HG03565 (cell line): ENCODE measurements at regions not wholly inside any gene's neighbourhood (a gene's known extent, or its start where the extent isn't known, plus 50 kb on each side); places are given as distances from the start of the nearest gene placed in this dataset.

Experiments
- ATAC-seq: cut with Tn5 transposase; IDR thresholded peaks from one replicate; pipeline ENCODE4 v1.9.1; 2021; ENCODE audit warnings: mild to moderate bottlenecking, moderate library complexity; ENCODE audit not compliant: unreplicated experiment

DNA sequence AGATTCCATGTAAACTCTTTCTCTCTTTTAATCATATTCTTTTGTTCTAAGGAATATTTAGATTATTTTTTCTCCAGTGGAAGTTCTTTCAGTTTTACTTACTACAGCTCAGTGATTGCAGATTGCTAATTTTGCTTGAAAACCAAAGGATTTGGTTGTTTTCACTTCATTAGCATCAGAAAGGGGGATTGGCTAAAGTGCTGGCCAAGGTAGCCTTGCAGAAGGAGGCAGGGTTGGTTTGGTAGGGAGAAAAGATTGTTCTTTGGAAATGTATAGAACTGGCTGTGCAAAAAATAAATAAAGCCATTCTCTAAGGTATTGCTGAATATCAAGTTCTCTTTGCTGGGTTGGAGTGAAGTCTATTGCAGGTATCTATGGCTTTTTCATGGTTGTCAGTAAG, 92.6 kb downstream of the FAT3 start:
- no peak for ATAC-seq

DNA sequence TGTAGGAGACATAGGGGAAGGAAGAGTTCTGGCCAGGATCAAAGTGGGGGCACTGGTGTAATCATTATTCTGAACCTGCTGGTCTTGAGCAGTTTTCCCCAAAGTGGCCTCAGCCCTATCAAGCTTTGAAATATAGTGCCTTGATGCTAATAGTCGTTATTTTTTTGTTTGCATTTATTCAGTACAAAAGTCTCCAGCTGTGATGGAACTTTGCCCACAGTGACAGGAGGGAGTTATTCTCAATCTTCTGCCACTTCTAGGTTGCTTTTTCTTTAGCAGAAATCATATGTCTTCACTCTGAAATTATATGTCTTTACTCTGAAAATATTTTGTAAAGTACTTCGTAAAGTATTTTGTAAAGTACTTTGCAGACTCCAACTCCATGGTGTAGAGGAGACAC, 93.1 kb downstream of the FAT3 start:
- ATAC-seq = no peak

DNA sequence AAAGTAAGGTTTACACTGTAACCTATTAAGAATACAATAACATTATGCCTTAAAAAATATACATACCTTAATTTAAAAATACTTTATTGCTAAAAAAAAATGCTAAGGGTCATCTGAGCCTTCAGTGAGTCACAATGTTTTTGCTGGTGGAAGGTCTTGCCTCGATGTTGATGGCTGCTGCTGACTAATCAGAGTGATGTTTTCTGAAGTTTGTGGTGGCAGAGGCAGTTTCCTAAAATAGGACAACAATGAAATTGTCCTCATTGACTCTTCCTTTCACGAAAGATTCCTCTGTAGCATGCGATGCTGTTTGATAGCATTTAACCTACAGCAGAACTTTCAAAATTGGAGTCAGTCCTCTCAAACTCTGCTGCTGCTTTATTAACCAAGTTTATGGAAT, 97.6 kb downstream of the FAT3 start:
- no peak for ATAC-seq

DNA sequence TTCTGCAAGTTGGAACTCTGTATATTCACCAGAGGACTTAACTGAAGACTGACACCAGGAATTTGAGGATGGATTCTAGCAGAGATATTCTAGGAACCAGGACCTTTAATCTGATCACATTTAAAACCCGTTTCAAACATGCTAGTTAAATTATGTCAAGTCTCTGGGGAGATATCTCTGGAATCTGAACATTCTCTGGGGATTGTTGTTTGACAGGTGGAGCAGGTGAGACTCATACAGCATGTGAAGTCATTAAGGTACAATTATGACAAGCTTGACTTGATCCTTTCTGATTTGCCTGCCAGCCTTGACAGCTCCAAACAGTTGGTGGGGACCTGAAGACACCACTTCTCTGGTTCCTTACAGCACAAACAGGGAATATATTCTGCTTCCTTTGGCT, 100.3 kb downstream of the FAT3 start:
- no peak for ATAC-seq

- ATAC-seq = no peak
These were observed 100.8 kb downstream of the FAT3 start for GRCh38 chr11:92325416-92325815.

DNA sequence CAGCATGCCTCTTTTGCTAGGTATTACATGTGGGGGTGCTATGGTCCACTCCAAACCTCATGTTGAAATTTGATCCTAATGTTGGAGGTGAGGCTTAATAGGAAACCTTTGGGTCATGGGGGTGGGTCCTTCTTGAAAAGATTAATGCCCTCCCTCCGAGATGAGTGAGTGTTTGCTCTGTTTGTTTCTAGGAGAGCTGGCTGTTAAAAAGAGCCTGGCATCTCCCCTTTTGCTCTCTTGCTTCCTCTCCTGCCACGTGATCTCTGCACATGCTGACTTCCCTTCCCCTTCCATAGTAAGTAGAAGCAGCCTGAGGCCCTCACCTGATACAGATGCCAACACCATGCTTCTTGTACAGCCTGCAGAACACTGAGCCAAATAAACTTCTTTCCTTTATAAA, 104.5 kb downstream of the FAT3 start:
- no peak for ATAC-seq

DNA sequence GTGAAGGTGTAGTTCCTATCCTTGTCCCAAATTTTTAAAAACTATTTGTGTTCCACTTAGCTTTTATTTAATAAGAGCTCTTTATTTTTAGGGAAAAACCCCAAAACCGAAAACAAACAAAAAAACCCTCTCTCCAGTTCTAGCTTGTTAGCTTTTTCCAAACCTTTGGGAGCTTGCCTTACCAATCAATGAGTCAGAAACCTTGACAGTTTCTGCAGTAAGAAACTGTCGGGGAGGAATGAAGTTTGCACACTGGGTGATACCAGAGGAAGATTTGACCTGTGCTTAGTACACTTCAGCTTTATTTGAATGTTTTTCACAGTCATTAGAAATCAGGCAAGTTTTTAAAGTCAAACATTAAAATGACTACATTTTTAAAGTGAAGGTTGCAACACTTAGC, 105.0 kb downstream of the FAT3 start:
- no peak for ATAC-seq

- no peak for ATAC-seq
These were observed 105.5 kb downstream of the FAT3 start for GRCh38 chr11:92330114-92330513.

- no peak for ATAC-seq
These were observed 108.4 kb downstream of the FAT3 start for GRCh38 chr11:92332986-92333385.

DNA sequence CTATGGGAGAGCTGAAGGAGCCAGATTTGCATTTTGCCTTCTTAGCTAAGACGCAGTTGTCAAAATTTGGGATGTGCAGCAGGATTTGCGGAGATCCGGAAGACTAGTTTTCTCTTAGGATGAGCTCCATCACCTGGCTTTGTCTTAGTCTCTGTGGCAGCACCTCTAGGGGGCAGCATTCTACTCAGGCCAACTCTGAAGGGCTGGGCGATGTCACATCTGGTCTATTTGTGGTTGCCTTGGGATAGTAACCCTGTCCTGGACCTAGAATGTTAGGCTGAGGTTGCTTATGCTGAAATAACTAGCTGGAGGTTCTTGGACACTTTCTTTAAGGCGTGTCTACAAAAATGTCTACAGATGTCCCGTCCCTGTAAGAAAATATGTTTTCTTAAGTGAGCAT, 116.2 kb downstream of the FAT3 start:
- ATAC-seq = no peak

DNA sequence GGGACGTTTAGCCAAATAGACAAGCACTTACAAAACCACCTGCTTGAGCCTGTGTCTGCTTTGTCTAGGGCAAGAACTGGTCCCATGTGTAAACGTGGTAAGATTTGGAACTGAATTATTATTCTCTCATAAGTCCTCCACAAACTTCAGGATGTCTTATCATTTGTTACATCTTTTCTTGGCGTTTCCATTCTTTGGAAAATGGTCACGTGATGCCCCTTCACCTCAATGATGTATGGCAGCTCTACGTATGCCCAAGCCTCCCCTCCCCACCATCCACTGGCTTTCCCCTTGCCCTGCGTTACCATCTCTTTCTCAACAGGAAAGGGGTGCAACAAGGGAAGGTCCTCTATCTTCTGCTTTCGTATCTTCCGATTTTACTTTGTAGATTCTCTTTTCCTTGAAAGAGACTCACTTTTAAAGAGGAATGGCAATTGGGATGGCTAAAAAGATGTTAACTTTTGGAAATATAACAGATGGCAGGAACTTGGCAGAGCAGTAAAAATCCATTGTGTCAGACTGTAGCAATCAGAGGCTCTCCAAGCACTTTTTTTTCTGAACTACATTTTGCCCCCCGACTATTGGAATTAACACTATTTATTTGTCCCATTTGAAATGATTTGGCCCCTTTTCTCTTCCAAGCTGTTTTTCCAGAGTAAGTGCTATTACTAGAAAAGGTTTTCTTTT, 117.6 kb downstream of the FAT3 start:
- no peak for ATAC-seq

DNA sequence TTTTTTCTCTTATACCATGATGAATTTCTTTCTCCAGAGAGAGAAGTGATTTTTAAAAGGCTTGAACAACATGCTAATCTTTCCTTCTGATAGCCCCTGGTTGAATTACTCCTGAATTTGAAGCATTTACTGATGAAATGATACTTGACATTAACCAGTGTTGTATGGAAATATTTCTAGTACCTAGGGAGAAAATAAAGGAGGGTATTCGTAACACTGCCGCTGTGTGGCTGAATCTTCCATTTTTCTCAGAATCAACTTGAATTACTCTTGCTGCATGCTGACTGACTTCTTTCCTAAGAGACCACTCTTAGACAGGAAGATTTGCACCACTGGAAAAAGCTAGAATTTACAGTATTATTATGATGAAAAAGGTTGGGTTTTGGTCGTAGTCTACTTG, 118.3 kb downstream of the FAT3 start:
- no peak for ATAC-seq

DNA sequence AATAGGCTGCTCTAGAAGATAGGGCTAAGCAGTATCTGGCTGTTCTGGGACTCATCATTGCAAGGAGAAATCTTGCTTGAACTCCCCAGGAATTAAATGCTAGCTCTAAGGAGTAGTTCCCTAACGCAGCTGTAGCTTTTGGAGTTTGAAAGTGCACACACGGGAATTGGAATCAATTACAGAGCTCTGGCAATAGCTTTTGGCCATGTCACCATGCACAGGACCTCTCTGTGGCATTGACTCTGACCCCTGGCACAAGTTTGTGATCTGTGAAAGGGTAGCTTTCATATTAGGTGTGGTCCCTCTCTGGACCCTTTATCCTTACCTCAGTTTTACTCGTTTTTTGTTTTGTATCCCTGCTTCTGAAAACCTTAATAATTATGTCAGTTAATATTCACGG, 121.6 kb downstream of the FAT3 start:
- no peak for ATAC-seq

- ATAC-seq = no peak
These were observed 122.8 kb downstream of the FAT3 start for GRCh38 chr11:92347454-92347853.

DNA sequence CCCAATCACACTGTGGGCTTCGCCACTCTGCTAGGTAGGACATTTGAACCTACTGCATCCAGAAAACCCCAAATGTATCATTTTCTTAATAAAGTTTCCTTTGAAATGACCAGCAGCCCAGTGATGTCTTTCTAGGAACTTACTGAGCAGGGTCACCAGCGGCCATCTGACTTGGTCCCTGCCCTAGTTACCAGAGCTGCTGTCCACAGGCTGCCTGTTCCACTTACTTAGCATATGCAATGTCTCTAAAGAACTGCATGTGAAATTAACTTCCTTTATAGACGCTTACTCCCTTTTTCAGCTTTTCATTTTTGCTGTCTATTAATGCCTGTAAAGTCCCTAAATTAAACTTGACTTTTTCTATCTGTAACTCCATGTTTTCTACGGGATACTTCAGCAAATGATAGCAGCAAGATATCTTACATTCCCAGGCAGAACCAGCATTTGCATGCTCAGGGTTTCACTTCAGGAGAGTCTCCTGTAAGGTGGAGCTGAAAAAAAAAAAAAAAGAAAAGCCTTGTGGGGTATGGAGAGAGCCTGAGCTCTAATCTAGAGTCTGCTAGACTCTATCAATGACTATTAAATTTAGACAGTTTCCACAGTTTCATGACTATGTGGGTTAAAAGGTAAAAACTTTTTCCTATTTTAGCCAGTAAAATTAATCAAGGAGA, 125.0 kb downstream of the FAT3 start:
- no peak for ATAC-seq

- no peak for ATAC-seq
These were observed 132.7 kb downstream of the FAT3 start for GRCh38 chr11:92357344-92357743.

DNA sequence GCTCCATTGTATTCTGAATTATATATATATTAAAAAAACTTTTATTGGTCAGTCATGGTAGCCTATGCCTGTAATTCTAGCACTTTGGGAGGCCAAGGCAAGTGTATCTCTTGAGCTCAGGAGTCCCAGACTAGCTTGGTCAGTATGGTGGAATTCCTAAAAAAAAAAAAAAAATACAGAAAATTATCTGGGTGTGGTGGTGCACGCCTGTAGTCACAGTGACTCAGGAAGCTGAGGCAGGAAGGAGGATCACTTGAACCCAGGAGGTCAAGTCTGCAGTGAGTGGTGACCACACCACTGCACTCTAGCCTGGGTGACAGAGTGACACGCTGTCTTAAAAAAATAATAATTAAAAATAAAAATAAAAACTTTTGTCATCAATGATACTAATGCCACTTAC, 133.2 kb downstream of the FAT3 start:
- ATAC-seq = no peak

DNA sequence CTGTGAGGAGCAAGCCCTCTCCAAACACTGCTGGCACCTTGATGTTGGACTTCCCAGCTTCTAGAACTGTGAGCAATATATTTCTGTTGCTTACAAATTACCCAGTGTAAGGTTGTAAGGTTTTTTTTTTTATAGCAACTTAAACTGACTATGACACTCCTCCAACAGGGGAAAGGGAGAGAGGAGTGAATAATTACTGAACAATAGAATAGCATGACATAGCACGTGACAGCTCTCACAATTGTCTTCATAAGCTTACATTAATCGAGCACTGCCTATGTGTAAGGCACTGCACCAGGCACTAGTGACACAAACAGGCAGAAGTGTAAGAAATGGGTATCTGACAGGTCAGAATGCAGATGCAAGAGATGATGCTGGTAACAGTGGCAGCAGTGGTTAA, 136.9 kb downstream of the FAT3 start:
- ATAC-seq = no peak

GRCh38 chr11:92362989-92363388, 138.4 kb downstream of the FAT3 start:
- ATAC-seq = no peak

GRCh38 chr11:92364177-92364576, 139.6 kb downstream of the FAT3 start:
- ATAC-seq = no peak

- no peak for ATAC-seq
These were observed 151.6 kb downstream of the FAT3 start for GRCh38 chr11:92376146-92376599.

- ATAC-seq = no peak
These were observed 152.1 kb downstream of the FAT3 start for GRCh38 chr11:92376680-92377079.

- no peak for ATAC-seq
These were observed 156.3 kb downstream of the FAT3 start for GRCh38 chr11:92380882-92381281.
